ENCODE measurements at regions not wholly inside any gene's neighbourhood (a gene's known extent, or its start where the extent isn't known, plus 50 kb on each side); places are given as distances from the start of the nearest gene placed in this dataset.

- no peaks in the 10 kb centered on the region for H3K36me3 ChIP-seq (ENCODE audit: insufficient read depth)
- no peaks in the 10 kb centered on the region for H3K9me2 ChIP-seq (ENCODE audit: insufficient read depth)
- no peaks in the 10 kb centered on the region for H4K20me1 ChIP-seq (replicated peaks; ENCODE audit: insufficient read depth)
- Mint-ChIP-seq H3K4me3 (no peak overlapping the region), H3K27ac (no peak overlapping the region), H3K27me3 (ENCODE audit: insufficient read depth, low read depth, poor library complexity) (peaks cover 2% of the 10 kb centered on the region), H3K4me1 (no peaks in the 10 kb centered on the region; the same call in 2 of the 3 replicates), H3K36me3 (ENCODE audit: low read depth) (peaks cover 14% of the 10 kb centered on the region), H3K9me3 (peaks cover 28% of the 10 kb centered on the region)
- no peak for ATAC-seq
- H3K4me2 ChIP-seq, result no peak overlapping the region
- H3K79me2 ChIP-seq (replicated peaks; ENCODE audit: insufficient read depth), result no peaks in the 10 kb centered on the region
- no peak for TF ChIP-seq CTCF (conservative IDR thresholded peaks at IDR 0.05; ENCODE audit: low read depth in 2 of 2)
- TF ChIP-seq ZNF114 (CRISPR knock-in tag; IDR thresholded peaks at IDR 0.05), result no peak
- TF ChIP-seq NANOG (IDR thresholded peaks at IDR 0.05; ENCODE audit: borderline replicate concordance), result no peak
- TF ChIP-seq POLR2AphosphoS5 (IDR thresholded peaks at IDR 0.05; ENCODE audit: low read depth), result no peak
- no peak for TF ChIP-seq ZNF462 (CRISPR knock-in tag; IDR thresholded peaks at IDR 0.05)
- no peak for TF ChIP-seq STAT1 (IDR thresholded peaks at IDR 0.05; ENCODE audit: unreplicated experiment)
- no peak for TF ChIP-seq ETS1 (IDR thresholded peaks at IDR 0.05)
- no peak for TF ChIP-seq ZNF331 (CRISPR knock-in tag; IDR thresholded peaks at IDR 0.05; ENCODE audit: low read depth)
- no peak for TF ChIP-seq EZH2phosphoT487 (IDR thresholded peaks at IDR 0.05; ENCODE audit: unreplicated experiment)
- TF ChIP-seq REST (IDR thresholded peaks at IDR 0.05; ENCODE audit: unreplicated experiment), result no peak
- no peak for TF ChIP-seq CREB1 (CRISPR knock-in tag; IDR thresholded peaks at IDR 0.05; ENCODE audit: low read depth)
- TF ChIP-seq EZH2 (IDR thresholded peaks at IDR 0.05; ENCODE audit: low read depth, unreplicated experiment), result no peak
- TF ChIP-seq JUNB (IDR thresholded peaks at IDR 0.05; ENCODE audit: unreplicated experiment), result no peak
- H2AFZ ChIP-seq, result no peak overlapping the region
- H3K27me3 ChIP-seq (ENCODE audit: insufficient read depth), result no peaks in the 10 kb centered on the region
- H3K4me3 ChIP-seq, result no peak overlapping the region
- no peaks in the 10 kb centered on the region for H3K4me1 ChIP-seq (ENCODE audit: insufficient read depth)
- no peak overlapping the region for H3K27ac ChIP-seq (ENCODE audit: low read depth)
- no peak for DNase-seq (ENCODE audit: low spot score)
- H3F3A ChIP-seq (replicated peaks; ENCODE audit: low read depth), result no peaks in the 10 kb centered on the region
Measured at GRCh38 chr2:160794926-160795325, 301.3 kb upstream of the RBMS1 start.
